GM19324 (cell line): ENCODE measurements at regions not wholly inside any gene's neighbourhood (a gene's known extent, or its start where the extent isn't known, plus 50 kb on each side); places are given as distances from the start of the nearest gene placed in this dataset.

Source experiments
- ATAC-seq: cut with Tn5 transposase; IDR thresholded peaks from one replicate; pipeline ENCODE4 v1.9.1; 2021; ENCODE audit warnings: mild to moderate bottlenecking, moderate library complexity; ENCODE audit not compliant: unreplicated experiment, low FRiP score

- ATAC-seq: no peak
These were observed 363.1 kb upstream of the EEF2KMT start for GRCh38 chr16:5460701-5461100.

- no peak for ATAC-seq
These were observed 362.3 kb upstream of the EEF2KMT start for GRCh38 chr16:5459863-5460262.

- no peak for ATAC-seq
These were observed 357.5 kb upstream of the EEF2KMT start for GRCh38 chr16:5455110-5455509.

GRCh38 chr16:5454349-5454748 lies 356.8 kb upstream of the EEF2KMT start:
- ATAC-seq: no peak

GRCh38 chr16:5451641-5452040 lies 354.0 kb upstream of the EEF2KMT start:
- ATAC-seq: no peak

GRCh38 chr16:5450409-5451104 lies 353.0 kb upstream of the EEF2KMT start:
- ATAC-seq: no peak

GRCh38 chr16:5449901-5450300 lies 352.3 kb upstream of the EEF2KMT start:
- ATAC-seq: no peak

GRCh38 chr16:5448798-5449197 lies 351.2 kb upstream of the EEF2KMT start:
- ATAC-seq: no peak

- no peak for ATAC-seq
These were observed 350.1 kb upstream of the EEF2KMT start for GRCh38 chr16:5447734-5448133.

- no peak for ATAC-seq
These were observed 349.1 kb upstream of the EEF2KMT start for GRCh38 chr16:5446623-5447240.

GRCh38 chr16:5444189-5444588 lies 346.6 kb upstream of the EEF2KMT start:
- no peak for ATAC-seq

GRCh38 chr16:5442986-5443385 lies 345.4 kb upstream of the EEF2KMT start:
- ATAC-seq: no peak

- no peak for ATAC-seq
These were observed 344.5 kb upstream of the EEF2KMT start for GRCh38 chr16:5442054-5442453.

- no peak for ATAC-seq
These were observed 341.0 kb upstream of the EEF2KMT start for GRCh38 chr16:5438591-5438990.

- ATAC-seq: no peak
These were observed 336.0 kb upstream of the EEF2KMT start for GRCh38 chr16:5433587-5433986.

- no peak for ATAC-seq
These were observed 334.6 kb upstream of the EEF2KMT start for GRCh38 chr16:5432166-5432565.

GRCh38 chr16:5430598-5430997 lies 333.0 kb upstream of the EEF2KMT start:
- no peak for ATAC-seq

GRCh38 chr16:5428932-5429331 lies 331.3 kb upstream of the EEF2KMT start:
- ATAC-seq: no peak

- no peak for ATAC-seq
These were observed 330.0 kb upstream of the EEF2KMT start for GRCh38 chr16:5427571-5427970.

- ATAC-seq: no peak
These were observed 325.3 kb upstream of the EEF2KMT start for GRCh38 chr16:5422643-5423496.

GRCh38 chr16:5422047-5422446 lies 324.5 kb upstream of the EEF2KMT start:
- no peak for ATAC-seq
